ENCODE measurements at regions not wholly inside any gene's neighbourhood (a gene's known extent, or its start where the extent isn't known, plus 50 kb on each side); places are given as distances from the start of the nearest gene placed in this dataset.

- no peak overlapping the region for H3K9ac ChIP-seq (ENCODE audit: low read length)
- ChIA-PET CTCF (no interaction called here), POLR2A (no interaction called here)
- Mint-ChIP-seq H3K27ac (no peak overlapping the region), H3K4me1 (no peaks in the 10 kb centered on the region), H3K27me3 (no peaks in the 10 kb centered on the region), H3K4me3 (no peak overlapping the region), H3K9me3 (ENCODE audit: insufficient read depth) (no peaks in the 10 kb centered on the region)
- H4K20me1 ChIP-seq (ENCODE audit: control insufficient read depth, insufficient read depth, low read length, poor library complexity, severe bottlenecking), result no peaks in the 10 kb centered on the region
- no peaks in the 10 kb centered on the region for H3K27me3 ChIP-seq (replicated peaks in 1 of 4; ENCODE audit: control extremely low read depth in 1 of 4, control insufficient read depth in 3 of 4, insufficient read depth in 4 of 4, low read length in 3 of 4)
- intact Hi-C loops (cut with micrococcal nuclease), result no loop called here
- no peak overlapping the region for H3K27ac ChIP-seq (ENCODE audit: low read length in 2 of 2)
- H3K79me2 ChIP-seq (ENCODE audit: control insufficient read depth, insufficient read depth, low read length), result no peaks in the 10 kb centered on the region
- TF ChIP-seq CTCF (IDR thresholded peaks at IDR 0.05) (no peak), EZH2 (IDR thresholded peaks at IDR 0.05; ENCODE audit: borderline replicate concordance, insufficient read depth, low read depth, low read length, poor library complexity, severe bottlenecking) (no peak)
- H3K4me1 ChIP-seq (ENCODE audit: control insufficient read depth in 2 of 2, insufficient read depth in 2 of 2, low read length in 2 of 2), result no peaks in the 10 kb centered on the region
- H3K4me3 ChIP-seq (ENCODE audit: control extremely low read depth in 1 of 5, extremely low read depth in 1 of 5, insufficient read depth in 1 of 5, low read depth in 2 of 5, low read length in 4 of 5), result no peak overlapping the region
- no peak for ATAC-seq (ENCODE audit: low read depth)
- no CpG with 5 or more reads among the region's 5 CpGs for WGBS (ENCODE audit: insufficient coverage)
- no peak for DNase-seq
- no peak overlapping the region for H2AFZ ChIP-seq (ENCODE audit: insufficient read depth, low read depth, low read length, poor library complexity, severe bottlenecking)
- no peaks in the 10 kb centered on the region for H3K9me3 ChIP-seq (ENCODE audit: control extremely low read depth in 1 of 3, control insufficient read depth in 2 of 3, insufficient read depth in 1 of 3, low read length in 2 of 3)
- H3K4me2 ChIP-seq (replicated peaks; ENCODE audit: low read depth, low read length, poor library complexity, severe bottlenecking), result no peak overlapping the region
- no peaks in the 10 kb centered on the region for H3K36me3 ChIP-seq (replicated peaks in 1 of 2; ENCODE audit: control extremely low read depth in 1 of 2, control insufficient read depth in 1 of 2, extremely low read depth in 1 of 2, insufficient read depth in 2 of 2, low read length in 1 of 2)
Measured at GRCh38 chr6:85066266-85066665, 301.9 kb upstream of the TBX18 start.

GRCh38 chr6:85065831-85066230 is 301.4 kb upstream of the TBX18 start:
- Histone ChIP-seq H3K27ac (ENCODE audit: low read length in 2 of 2) (no peak overlapping the region), H3K79me2 (ENCODE audit: control insufficient read depth, insufficient read depth, low read length) (no peaks in the 10 kb centered on the region), H3K27me3 (replicated peaks in 1 of 4; ENCODE audit: control extremely low read depth in 1 of 4, control insufficient read depth in 3 of 4, insufficient read depth in 4 of 4, low read length in 3 of 4) (no peaks in the 10 kb centered on the region), H3K4me3 (ENCODE audit: control extremely low read depth in 1 of 5, extremely low read depth in 1 of 5, insufficient read depth in 1 of 5, low read depth in 2 of 5, low read length in 4 of 5) (no peak overlapping the region), H3K9me3 (ENCODE audit: control extremely low read depth in 1 of 3, control insufficient read depth in 2 of 3, insufficient read depth in 1 of 3, low read length in 2 of 3) (no peaks in the 10 kb centered on the region), H2AFZ (ENCODE audit: insufficient read depth, low read depth, low read length, poor library complexity, severe bottlenecking) (no peak overlapping the region), H3K36me3 (replicated peaks in 1 of 2; ENCODE audit: control extremely low read depth in 1 of 2, control insufficient read depth in 1 of 2, extremely low read depth in 1 of 2, insufficient read depth in 2 of 2, low read length in 1 of 2) (no peaks in the 10 kb centered on the region), H3K4me1 (ENCODE audit: control insufficient read depth in 2 of 2, insufficient read depth in 2 of 2, low read length in 2 of 2) (no peaks in the 10 kb centered on the region), H3K9ac (ENCODE audit: low read length) (no peak overlapping the region), H3K4me2 (replicated peaks; ENCODE audit: low read depth, low read length, poor library complexity, severe bottlenecking) (no peak overlapping the region), H4K20me1 (ENCODE audit: control insufficient read depth, insufficient read depth, low read length, poor library complexity, severe bottlenecking) (no peaks in the 10 kb centered on the region)
- POLR2A ChIA-PET, result no interaction called here
- intact Hi-C loops (cut with micrococcal nuclease), result no loop called here
- H3K4me3 Mint-ChIP-seq, result no peak overlapping the region
- no peaks in the 10 kb centered on the region for H3K4me1 Mint-ChIP-seq
- DNase-seq (no peak), ATAC-seq (ENCODE audit: low read depth) (no peak)
- no peaks in the 10 kb centered on the region for H3K27me3 Mint-ChIP-seq
- TF ChIP-seq EZH2 (IDR thresholded peaks at IDR 0.05; ENCODE audit: borderline replicate concordance, insufficient read depth, low read depth, low read length, poor library complexity, severe bottlenecking) (no peak), CTCF (IDR thresholded peaks at IDR 0.05) (no peak)
- H3K27ac Mint-ChIP-seq, result no peak overlapping the region
- CTCF ChIA-PET, result no interaction called here
- no peaks in the 10 kb centered on the region for H3K9me3 Mint-ChIP-seq (ENCODE audit: insufficient read depth)

Data from B cell (primary cell).